Stimulated activated CD4-positive, alpha-beta T cell treated with anti-CD3 and anti-CD28 coated beads, Interleukin-2, amount 100 ng/mL, for 4 hours (primary cell): ENCODE measurements at regions not wholly inside any gene's neighbourhood (a gene's known extent, or its start where the extent isn't known, plus 50 kb on each side); places are given as distances from the start of the nearest gene placed in this dataset.
A peak's percentile ranks its signal among the peaks of the same experiment; 100 is the strongest.
"Not testable (repeated sequence)": the region's sequence is repeated elsewhere in the genome, so short reads cannot be mapped to it uniquely, and the experiment has no call there.

Experiments used
- DNase-seq: peaks from one replicate; pipeline ENCODE4 v3.0.0-alpha.2; 2020; ENCODE audit warnings: low read depth

GRCh38 chr2:2662847-2663356 is 331.8 kb upstream of the MYT1L start:
- no peak for DNase-seq

- no peak for DNase-seq
These were observed 331.2 kb upstream of the MYT1L start for GRCh38 chr2:2662037-2662846.

- no peak for DNase-seq
These were observed 329.8 kb upstream of the MYT1L start for GRCh38 chr2:2660789-2661355.

GRCh38 chr2:2657121-2657962 is 326.3 kb upstream of the MYT1L start:
- no peak for DNase-seq

GRCh38 chr2:2656115-2657011 is 325.3 kb upstream of the MYT1L start:
- DNase-seq, result no peak

GRCh38 chr2:2655453-2656114 is 324.5 kb upstream of the MYT1L start:
- DNase-seq, result no peak

- DNase-seq, result no peak
These were observed 322.2 kb upstream of the MYT1L start for GRCh38 chr2:2653231-2653630.

GRCh38 chr2:2650608-2651375 is 319.7 kb upstream of the MYT1L start:
- no peak for DNase-seq

GRCh38 chr2:2649109-2650072 is 318.3 kb upstream of the MYT1L start:
- no peak for DNase-seq

- DNase-seq, result no peak
These were observed 317.0 kb upstream of the MYT1L start for GRCh38 chr2:2648094-2648493.

GRCh38 chr2:2647141-2647541 is 316.1 kb upstream of the MYT1L start:
- DNase-seq, result no peak

GRCh38 chr2:2646433-2647051 is 315.5 kb upstream of the MYT1L start:
- peak; percentile 52 for DNase-seq

GRCh38 chr2:2645162-2645855 is 314.2 kb upstream of the MYT1L start:
- no peak for DNase-seq

- not testable (repeated sequence) for DNase-seq
These were observed 313.7 kb upstream of the MYT1L start for GRCh38 chr2:2644751-2645150.

GRCh38 chr2:2644040-2644439 is 313.0 kb upstream of the MYT1L start:
- DNase-seq, result no peak

- no peak for DNase-seq
These were observed 312.1 kb upstream of the MYT1L start for GRCh38 chr2:2642906-2643890.
